CD4-positive, alpha-beta T cell (primary cell): ENCODE measurements at regions not wholly inside any gene's neighbourhood (a gene's known extent, or its start where the extent isn't known, plus 50 kb on each side); places are given as distances from the start of the nearest gene placed in this dataset.

ENCODE experiments used
- ATAC-seq: fragments of 200-7000 bp; cut with Tn5 transposase; one replicate; pipeline ENCODE4 v1.10.0; 2022; ENCODE audit warnings: mild to moderate bottlenecking; ENCODE audit not compliant: poor library complexity
- CTCF ChIA-PET: fragments of 350-600 bp; sonication (Branson Sonifier 250); formaldehyde crosslinking; loops from one replicate; lab custom pipeline; 2021; ENCODE audit warnings: antibody characterized with exemption, inconsistent platforms; lab: Charles Lee
- POLR2A ChIA-PET: fragments of 350-600 bp; sonication (Branson Sonifier 250); formaldehyde crosslinking; loops from one replicate; lab custom pipeline; 2021; ENCODE audit warnings: antibody characterized with exemption, inconsistent platforms; lab: Charles Lee
- DNase-seq, 14 experiments: peaks; one replicate each; pipeline ENCODE4 v3.0.0-alpha.2; 2013 to 2020; ENCODE audit warnings: mixed read lengths in 2 of 14
- H3K27ac ChIP-seq, 2 donors: one replicate each; pipeline versions ENCODE4 v1.5.1 to v1.7.0; 2013; ENCODE audit warnings: low read length in 2 of 2, low read depth in 1 of 2, mild to moderate bottlenecking in 1 of 2
- H3K27me3 ChIP-seq, 2 experiments: 1 replicate in 1 of 2; 2 replicates in 1 of 2; pipeline versions ENCODE4 v1.6.1 to v1.7.0; 2013; ENCODE audit warnings: low read length in 2 of 2, control low read depth in 1 of 2, mild to moderate bottlenecking in 1 of 2, moderate library complexity in 1 of 2; ENCODE audit not compliant: insufficient read depth in 2 of 2, control insufficient read depth in 1 of 2
- H3K36me3 ChIP-seq: one replicate; pipeline ENCODE4 v1.6.1; 2013; ENCODE audit warnings: low read length, control low read depth; ENCODE audit not compliant: insufficient read depth
- H3K4me1 ChIP-seq: one replicate; pipeline ENCODE4 v1.6.1; 2013; ENCODE audit warnings: low read length, control low read depth; ENCODE audit not compliant: insufficient read depth
- H3K4me3 ChIP-seq: one replicate; pipeline ENCODE4 v1.5.1; 2013; ENCODE audit warnings: mild to moderate bottlenecking, low read length, moderate library complexity
- H3K9me3 ChIP-seq, 2 experiments: 1 replicate in 1 of 2; 2 replicates in 1 of 2; pipeline versions ENCODE4 v1.6.1 to v1.7.0; 2013; ENCODE audit warnings: low read length in 2 of 2, mild to moderate bottlenecking in 2 of 2, control low read depth in 1 of 2, moderate library complexity in 1 of 2; ENCODE audit not compliant: control insufficient read depth in 1 of 2, insufficient read depth in 1 of 2
- H3K27ac Mint-ChIP-seq: one replicate; pipeline ENCODE4 v1.8.0; 2020; ENCODE audit warnings: mixed read lengths
- H3K27me3 Mint-ChIP-seq: one replicate; pipeline ENCODE4 v1.8.0; 2021; ENCODE audit warnings: mixed read lengths
- H3K36me3 Mint-ChIP-seq: one replicate; pipeline ENCODE4 v1.8.0; 2021; ENCODE audit warnings: low read depth, mixed read lengths
- H3K4me1 Mint-ChIP-seq: one replicate; pipeline ENCODE4 v1.8.0; 2021; ENCODE audit warnings: low read depth, mixed read lengths
- H3K4me3 Mint-ChIP-seq: one replicate; pipeline ENCODE4 v1.8.0; 2020; ENCODE audit warnings: mild to moderate bottlenecking, mixed read lengths
- H3K9me3 Mint-ChIP-seq: one replicate; pipeline ENCODE4 v1.8.0; 2020; ENCODE audit warnings: mixed read lengths
- intact Hi-C, 2 experiments: fragments of 100-400 bp; cut with DNase I in 1 of 2; cut with micrococcal nuclease in 1 of 2; formaldehyde crosslinking; loops; one replicate each; pipeline versions ENCODE4 v1.15.1 to v1.9.0; 2023 to 2025; cut with DNase I, micrococcal nuclease
- TF ChIP-seq, protein P1 (sequence below): fragments of 200-600 bp; IDR thresholded peaks from one replicate; pipeline ENCODE4 v1.8.0; 2022; ENCODE audit warnings: antibody characterized with exemption, mild to moderate bottlenecking

DNA sequence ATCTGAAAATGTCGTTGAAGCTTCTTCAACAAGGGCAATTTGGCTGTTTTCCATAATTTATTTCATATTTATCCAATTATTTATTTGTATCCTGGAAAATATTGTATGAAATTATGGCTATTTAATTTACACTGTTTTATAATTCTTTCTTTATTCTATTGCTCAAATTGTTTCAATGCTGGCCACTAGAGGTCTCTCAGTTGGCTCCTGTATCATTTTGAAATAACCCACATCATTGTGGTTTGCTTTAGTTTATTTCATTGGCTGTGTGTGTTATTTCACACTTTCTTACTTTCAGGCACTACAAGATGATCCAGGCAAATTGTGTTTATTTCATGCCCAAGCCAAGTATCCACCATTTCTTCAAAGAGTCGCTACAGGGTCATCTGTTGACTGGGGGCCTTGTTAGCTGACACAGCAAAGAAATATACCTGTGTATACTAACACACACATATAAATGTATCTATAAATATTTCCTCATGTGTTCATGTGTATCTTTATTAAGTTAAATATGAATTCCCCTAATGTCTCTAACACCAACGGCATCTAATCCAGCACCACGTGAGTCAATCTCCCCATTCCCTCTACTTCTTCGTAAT, 86.2 kb downstream of the NPAP1 start:
- Mint-ChIP-seq H3K36me3 (no peaks in the 10 kb centered on the region), H3K27me3 (no peaks in the 10 kb centered on the region), H3K4me1 (no peaks in the 10 kb centered on the region), H3K9me3 (peaks cover 6% of the 10 kb centered on the region), H3K27ac (no peak overlapping the region), H3K4me3 (no peak overlapping the region)
- TF ChIP-seq, protein P1, sequence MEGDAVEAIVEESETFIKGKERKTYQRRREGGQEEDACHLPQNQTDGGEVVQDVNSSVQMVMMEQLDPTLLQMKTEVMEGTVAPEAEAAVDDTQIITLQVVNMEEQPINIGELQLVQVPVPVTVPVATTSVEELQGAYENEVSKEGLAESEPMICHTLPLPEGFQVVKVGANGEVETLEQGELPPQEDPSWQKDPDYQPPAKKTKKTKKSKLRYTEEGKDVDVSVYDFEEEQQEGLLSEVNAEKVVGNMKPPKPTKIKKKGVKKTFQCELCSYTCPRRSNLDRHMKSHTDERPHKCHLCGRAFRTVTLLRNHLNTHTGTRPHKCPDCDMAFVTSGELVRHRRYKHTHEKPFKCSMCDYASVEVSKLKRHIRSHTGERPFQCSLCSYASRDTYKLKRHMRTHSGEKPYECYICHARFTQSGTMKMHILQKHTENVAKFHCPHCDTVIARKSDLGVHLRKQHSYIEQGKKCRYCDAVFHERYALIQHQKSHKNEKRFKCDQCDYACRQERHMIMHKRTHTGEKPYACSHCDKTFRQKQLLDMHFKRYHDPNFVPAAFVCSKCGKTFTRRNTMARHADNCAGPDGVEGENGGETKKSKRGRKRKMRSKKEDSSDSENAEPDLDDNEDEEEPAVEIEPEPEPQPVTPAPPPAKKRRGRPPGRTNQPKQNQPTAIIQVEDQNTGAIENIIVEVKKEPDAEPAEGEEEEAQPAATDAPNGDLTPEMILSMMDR: peak; percentile 27
- intact Hi-C loops: no loop called here
- ATAC-seq: no peak
- Histone ChIP-seq H3K4me1 (no peaks in the 10 kb centered on the region), H3K27me3 (no peaks in the 10 kb centered on the region), H3K4me3 (no peak overlapping the region), H3K27ac (no peak overlapping the region), H3K9me3 (peaks cover 4 to 7% of the 10 kb centered on the region in 2 experiments), H3K36me3 (no peaks in the 10 kb centered on the region)
- POLR2A ChIA-PET: no interaction called here
- CTCF ChIA-PET: no interaction called here
- DNase-seq: no peak

DNA sequence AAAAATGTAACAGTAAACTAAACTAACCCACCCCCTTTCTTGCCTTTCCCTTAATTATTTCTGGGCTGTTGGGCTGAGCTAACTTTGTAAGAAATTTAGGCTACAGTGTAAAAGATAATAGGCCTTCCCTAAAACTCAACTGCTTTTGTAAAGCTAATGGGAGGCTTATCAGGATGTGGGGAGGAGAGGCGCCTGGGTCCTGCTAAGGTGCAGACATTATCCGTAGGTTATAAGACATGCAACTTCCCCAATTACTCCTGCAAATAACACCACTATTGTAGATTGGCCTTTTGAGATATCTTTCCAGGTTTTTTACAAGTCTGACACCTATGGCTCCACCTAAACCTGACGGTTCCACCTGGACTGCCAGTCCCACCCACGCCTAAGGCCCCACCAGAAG, 88.3 kb downstream of the NPAP1 start:
- ATAC-seq: no peak
- H3K36me3 ChIP-seq: no peaks in the 10 kb centered on the region
- TF ChIP-seq, protein P1: no peak
- Mint-ChIP-seq H3K9me3 (peaks cover 6% of the 10 kb centered on the region), H3K36me3 (no peaks in the 10 kb centered on the region), H3K4me1 (no peaks in the 10 kb centered on the region), H3K27ac (no peak overlapping the region), H3K4me3 (no peak overlapping the region), H3K27me3 (no peaks in the 10 kb centered on the region)
- H3K4me3 ChIP-seq: no peak overlapping the region
- H3K27me3 ChIP-seq: no peaks in the 10 kb centered on the region
- DNase-seq: no peak
- H3K9me3 ChIP-seq: peaks cover 4 to 10% of the 10 kb centered on the region in 2 experiments
- CTCF ChIA-PET: no interaction called here
- no peaks in the 10 kb centered on the region for H3K4me1 ChIP-seq
- POLR2A ChIA-PET: no interaction called here
- intact Hi-C loops: no loop called here
- H3K27ac ChIP-seq: no peak overlapping the region

DNA sequence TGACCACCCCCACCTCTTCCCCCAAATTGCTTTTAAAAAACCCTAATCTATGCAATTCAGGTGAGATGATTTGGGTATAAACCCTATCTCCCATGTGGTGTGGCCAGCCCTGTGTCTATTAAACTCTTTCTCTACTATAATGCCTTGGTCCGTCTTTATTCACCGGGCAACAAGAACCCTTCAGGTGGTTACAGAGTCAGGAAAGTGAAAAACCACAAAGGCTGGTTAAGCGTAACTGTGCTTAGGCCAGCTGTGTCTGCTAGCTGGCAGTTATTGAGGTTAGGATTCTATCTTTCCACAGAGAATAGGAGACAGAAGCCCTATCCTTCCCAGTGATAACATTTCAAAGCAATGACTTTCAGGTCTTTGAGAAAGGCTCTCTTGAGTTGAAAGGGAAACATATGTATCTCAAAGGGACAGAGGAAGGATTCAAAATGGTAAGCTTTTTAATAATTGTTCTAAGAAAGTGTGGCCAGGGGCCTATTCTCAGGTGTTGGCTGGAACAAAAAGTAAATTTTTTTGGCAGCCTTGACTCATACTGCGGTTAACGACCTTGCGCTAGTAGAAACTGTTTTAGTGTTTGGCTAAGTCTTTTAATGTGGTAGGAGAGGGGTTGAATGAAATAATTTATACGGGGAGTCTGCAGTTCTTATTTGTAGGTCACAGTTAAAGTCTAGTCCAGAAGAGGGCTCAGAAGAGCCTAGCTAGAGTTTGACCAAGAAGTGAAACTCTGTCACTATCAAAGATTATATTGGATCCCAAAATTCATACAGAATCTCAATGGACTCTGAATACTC, 89.0 kb downstream of the NPAP1 start:
- Histone ChIP-seq H3K9me3 (peaks cover 4 to 11% of the 10 kb centered on the region in 2 experiments), H3K27me3 (no peaks in the 10 kb centered on the region), H3K4me1 (no peaks in the 10 kb centered on the region), H3K36me3 (no peaks in the 10 kb centered on the region), H3K27ac (no peak overlapping the region), H3K4me3 (no peak overlapping the region)
- DNase-seq (no peak), ATAC-seq (no peak)
- Mint-ChIP-seq H3K4me1 (no peaks in the 10 kb centered on the region), H3K27ac (no peak overlapping the region), H3K27me3 (no peaks in the 10 kb centered on the region), H3K4me3 (no peak overlapping the region), H3K36me3 (no peaks in the 10 kb centered on the region), H3K9me3 (peaks cover 9% of the 10 kb centered on the region)
- TF ChIP-seq, protein P1: no peak
- CTCF ChIA-PET: no interaction called here
- intact Hi-C loops: no loop called here
- POLR2A ChIA-PET: no interaction called here
